Caco-2 (cell line): ENCODE measurements at regions not wholly inside any gene's neighbourhood (a gene's known extent, or its start where the extent isn't known, plus 50 kb on each side); places are given as distances from the start of the nearest gene placed in this dataset.
"Not testable (repeated sequence)": the region's sequence is repeated elsewhere in the genome, so short reads cannot be mapped to it uniquely, and the experiment has no call there.

ENCODE experiments used
- BruUV-seq: library from RNA; stranded (reverse); fragments of 400-500 nt; replicated peaks from 2 replicates; lab custom pipeline; 2021; lab: Mats Ljungman, UMichigan
- CTCF ChIA-PET: fragments of 300-600 bp; sonication (Branson Sonifier 250); formaldehyde crosslinking; loops from one replicate; lab custom pipeline; 2022; ENCODE audit warnings: antibody characterized with exemption; lab: Charles Lee
- POLR2A ChIA-PET: fragments of 300-600 bp; sonication (Branson Sonifier 250); formaldehyde crosslinking; loops from one replicate; lab custom pipeline; 2022; ENCODE audit warnings: antibody characterized with exemption; lab: Charles Lee
- DNase-seq, 2 experiments: peaks; one replicate each; pipeline versions ENCODE4 v3.0.0 to v3.0.0-alpha.2; 2020 to 2022
- H3K27me3 ChIP-seq: replicated peaks from 2 replicates; pipeline ENCODE4 v1.6.0; 2011; ENCODE audit warnings: low read length; ENCODE audit not compliant: control insufficient read depth, insufficient read depth
- H3K36me3 ChIP-seq: 2 replicates; pipeline ENCODE4 v1.5.1; 2011; ENCODE audit warnings: low read length; ENCODE audit not compliant: control insufficient read depth, insufficient read depth
- H3K4me1 ChIP-seq: fragments of 250-450 bp; sonication (Bioruptor Pico); 2 replicates; pipeline ENCODE4 v1.5.1; 2020; ENCODE audit warnings: mild to moderate bottlenecking
- H3K4me3 ChIP-seq: 2 replicates; pipeline ENCODE4 v1.5.1; 2011; ENCODE audit warnings: low read depth, mild to moderate bottlenecking, control low read depth, low read length
- H3K9me3 ChIP-seq: fragments of 250-450 bp; sonication (Bioruptor Pico); 2 replicates; pipeline ENCODE4 v1.5.1; 2020; ENCODE audit warnings: mild to moderate bottlenecking, moderate library complexity
- H3K27ac Mint-ChIP-seq: one replicate; pipeline ENCODE4 v1.8.0; 2022; ENCODE audit warnings: mixed read lengths; ENCODE audit not compliant: unreplicated experiment
- H3K27me3 Mint-ChIP-seq: one replicate; pipeline ENCODE4 v1.8.0; 2022; ENCODE audit warnings: mixed read lengths; ENCODE audit not compliant: insufficient read depth, unreplicated experiment
- H3K36me3 Mint-ChIP-seq: one replicate; pipeline ENCODE4 v1.8.0; 2022; ENCODE audit warnings: mild to moderate bottlenecking, mixed read lengths; ENCODE audit not compliant: insufficient read depth, unreplicated experiment
- H3K4me1 Mint-ChIP-seq: one replicate; pipeline ENCODE4 v1.8.0; 2022; ENCODE audit warnings: low read depth, mixed read lengths; ENCODE audit not compliant: unreplicated experiment
- H3K4me3 Mint-ChIP-seq: one replicate; pipeline ENCODE4 v1.8.0; 2022; ENCODE audit warnings: mild to moderate bottlenecking, moderate library complexity, mixed read lengths; ENCODE audit not compliant: unreplicated experiment
- H3K9me3 Mint-ChIP-seq: one replicate; pipeline ENCODE4 v1.8.0; 2022; ENCODE audit warnings: mixed read lengths; ENCODE audit not compliant: unreplicated experiment
- CTCF ChIP-seq, 2 experiments: fragments of 200-600 bp in 1 of 2; IDR thresholded peaks; 1 replicate in 1 of 2; 2 replicates in 1 of 2; pipeline versions ENCODE4 v1.5.1 to v1.8.0; 2011 to 2022; ENCODE audit warnings: antibody characterized with exemption in 1 of 2, control low read depth in 1 of 2, inconsistent platforms in 1 of 2, low read depth in 1 of 2, low read length in 1 of 2, mild to moderate bottlenecking in 1 of 2, moderate library complexity in 1 of 2; ENCODE audit not compliant: insufficient read depth in 1 of 2, severe bottlenecking in 1 of 2, unreplicated experiment in 1 of 2
- intact Hi-C: fragments of 100-400 bp; cut with micrococcal nuclease; formaldehyde crosslinking; loops from one replicate; pipeline ENCODE4 v1.10.0; 2022; ENCODE audit not compliant: unreplicated experiment

GRCh38 chr13:55576389-55576788, 1564.3 kb upstream of the PRR20A start:
- TF ChIP-seq CTCF (IDR thresholded peaks at IDR 0.05; ENCODE audit: insufficient read depth in 1 of 2, low read depth in 1 of 2, low read length in 1 of 2, severe bottlenecking in 1 of 2, unreplicated experiment in 1 of 2), result no peak
- Mint-ChIP-seq H3K4me3 (no peak overlapping the region), H3K9me3 (peaks cover 8% of the 10 kb centered on the region), H3K27me3 (no peaks in the 10 kb centered on the region), H3K4me1 (no peaks in the 10 kb centered on the region), H3K36me3 (no peaks in the 10 kb centered on the region), H3K27ac (no peak overlapping the region)
- intact Hi-C loops, result no loop called here
- Histone ChIP-seq H3K27me3 (no peaks in the 10 kb centered on the region), H3K9me3 (no peaks in the 10 kb centered on the region), H3K4me3 (no peak overlapping the region), H3K4me1 (no peaks in the 10 kb centered on the region), H3K36me3 (no peaks in the 10 kb centered on the region)
- BruUV-seq, result no TSS peak
- ChIA-PET POLR2A (no interaction called here), CTCF (no interaction called here)
- DNase-seq, result no peak

GRCh38 chr13:55577082-55577846, 1563.5 kb upstream of the PRR20A start:
- H3K9me3 Mint-ChIP-seq, result peaks cover 8% of the 10 kb centered on the region
- Histone ChIP-seq H3K9me3 (no peaks in the 10 kb centered on the region), H3K27me3 (no peaks in the 10 kb centered on the region), H3K4me3 (no peak overlapping the region), H3K4me1 (no peaks in the 10 kb centered on the region), H3K36me3 (no peaks in the 10 kb centered on the region)
- no peak for TF ChIP-seq CTCF (IDR thresholded peaks at IDR 0.05; ENCODE audit: insufficient read depth in 1 of 2, low read depth in 1 of 2, low read length in 1 of 2, severe bottlenecking in 1 of 2, unreplicated experiment in 1 of 2)
- no peaks in the 10 kb centered on the region for H3K4me1 Mint-ChIP-seq
- no peaks in the 10 kb centered on the region for H3K27me3 Mint-ChIP-seq
- no peak for DNase-seq
- intact Hi-C loops, result no loop called here
- no TSS peak for BruUV-seq
- no peak overlapping the region for H3K4me3 Mint-ChIP-seq
- no peak overlapping the region for H3K27ac Mint-ChIP-seq
- POLR2A ChIA-PET, result no interaction called here
- CTCF ChIA-PET, result no interaction called here
- no peaks in the 10 kb centered on the region for H3K36me3 Mint-ChIP-seq

- Histone ChIP-seq H3K4me1 (no peaks in the 10 kb centered on the region), H3K9me3 (no peaks in the 10 kb centered on the region), H3K4me3 (no peak overlapping the region), H3K36me3 (no peaks in the 10 kb centered on the region), H3K27me3 (no peaks in the 10 kb centered on the region)
- no peak for DNase-seq
- intact Hi-C loops, result no loop called here
- Mint-ChIP-seq H3K4me1 (no peaks in the 10 kb centered on the region), H3K36me3 (no peaks in the 10 kb centered on the region), H3K27me3 (no peaks in the 10 kb centered on the region), H3K4me3 (no peak overlapping the region), H3K9me3 (peaks cover 8% of the 10 kb centered on the region), H3K27ac (no peak overlapping the region)
- POLR2A ChIA-PET, result no interaction called here
- no peak for TF ChIP-seq CTCF (IDR thresholded peaks at IDR 0.05; ENCODE audit: insufficient read depth in 1 of 2, low read depth in 1 of 2, low read length in 1 of 2, severe bottlenecking in 1 of 2, unreplicated experiment in 1 of 2)
- CTCF ChIA-PET, result no interaction called here
- no TSS peak for BruUV-seq
Observed at GRCh38 chr13:55577847-55578210, 1562.9 kb upstream of the PRR20A start.

- BruUV-seq, H3K9me3 ChIP-seq, POLR2A ChIA-PET, H3K4me1 ChIP-seq, H3K27ac Mint-ChIP-seq, H3K4me1 Mint-ChIP-seq, CTCF ChIA-PET, DNase-seq, H3K36me3 ChIP-seq, H3K9me3 Mint-ChIP-seq, intact Hi-C loops, H3K4me3 Mint-ChIP-seq, H3K27me3 Mint-ChIP-seq, H3K36me3 Mint-ChIP-seq, H3K4me3 ChIP-seq, H3K27me3 ChIP-seq: not testable (repeated sequence)
Observed at GRCh38 chr13:55582294-55582693, 1558.4 kb upstream of the PRR20A start.
